GM23248 (cell line): ENCODE measurements at regions not wholly inside any gene's neighbourhood (a gene's known extent, or its start where the extent isn't known, plus 50 kb on each side); places are given as distances from the start of the nearest gene placed in this dataset.

Experiments
- DNase-seq: peaks from one replicate; pipeline ENCODE4 v3.0.0-alpha.2; 2015
- H2AFZ ChIP-seq: fragments of 200-600 bp; sonication (generic); 2 replicates; pipeline ENCODE4 v1.6.1; 2016; ENCODE audit warnings: antibody characterized with exemption
- H3F3A ChIP-seq: fragments of 200-600 bp; sonication (generic); 2 replicates; pipeline ENCODE4 v1.6.1; 2016; ENCODE audit warnings: mild to moderate bottlenecking, antibody characterized with exemption, mixed run types; ENCODE audit not compliant: insufficient read depth
- H3K27ac ChIP-seq: fragments of 200-600 bp; sonication (generic); 2 replicates; pipeline ENCODE4 v1.5.1; 2016; ENCODE audit warnings: mild to moderate bottlenecking
- H3K27me3 ChIP-seq: fragments of 200-600 bp; sonication (generic); replicated peaks from 2 replicates; pipeline ENCODE4 v1.6.1; 2016; ENCODE audit warnings: mild to moderate bottlenecking; ENCODE audit not compliant: insufficient read depth
- H3K36me3 ChIP-seq: fragments of 200-600 bp; sonication (generic); 2 replicates; pipeline ENCODE4 v1.6.1; 2016; ENCODE audit warnings: low read depth, mild to moderate bottlenecking
- H3K4me1 ChIP-seq: fragments of 200-600 bp; sonication (generic); 2 replicates; pipeline ENCODE4 v1.6.1; 2016; ENCODE audit warnings: mild to moderate bottlenecking; ENCODE audit not compliant: insufficient read depth
- H3K4me2 ChIP-seq: fragments of 200-600 bp; sonication (generic); one replicate; pipeline ENCODE4 v1.6.1; 2016; ENCODE audit warnings: mild to moderate bottlenecking; ENCODE audit not compliant: unreplicated experiment
- H3K4me3 ChIP-seq: fragments of 200-600 bp; sonication (generic); 2 replicates; pipeline ENCODE4 v1.5.1; 2016; ENCODE audit warnings: mild to moderate bottlenecking
- H3K79me2 ChIP-seq: fragments of 200-600 bp; sonication (generic); 2 replicates; pipeline ENCODE4 v1.6.1; 2016; ENCODE audit warnings: mild to moderate bottlenecking; ENCODE audit not compliant: insufficient read depth
- H3K9ac ChIP-seq: fragments of 200-600 bp; sonication (generic); 2 replicates; pipeline ENCODE4 v1.6.1; 2016; ENCODE audit warnings: mild to moderate bottlenecking
- H3K9me2 ChIP-seq: fragments of 200-600 bp; sonication (generic); 2 replicates; pipeline ENCODE4 v1.6.1; 2016; ENCODE audit warnings: mixed run types, mild to moderate bottlenecking, moderate library complexity; ENCODE audit not compliant: insufficient read depth
- H3K9me3 ChIP-seq: fragments of 200-600 bp; sonication (generic); one replicate; pipeline ENCODE4 v1.6.1; 2017; ENCODE audit warnings: low read depth
- H4K20me1 ChIP-seq: fragments of 200-600 bp; sonication (generic); 2 replicates; pipeline ENCODE4 v1.6.0; 2016; ENCODE audit not compliant: insufficient read depth
- EZH2 ChIP-seq: fragments of 200-600 bp; sonication (generic); IDR thresholded peaks from 2 replicates; pipeline ENCODE4 v1.6.1; 2018; ENCODE audit warnings: antibody characterized with exemption, mild to moderate bottlenecking; ENCODE audit not compliant: insufficient read depth, poor library complexity, severe bottlenecking
- EZH2phosphoT487 ChIP-seq: fragments of 200-600 bp; sonication (generic); IDR thresholded peaks from 2 replicates; pipeline ENCODE4 v1.6.1; 2018; ENCODE audit warnings: antibody characterized with exemption, moderate library complexity, mild to moderate bottlenecking, low read depth; ENCODE audit not compliant: insufficient read depth
- WGBS, 2 experiments: methylation state at CpG; one replicate each; pipeline ENCODE4 v1.1.6; 2015 to 2017; ENCODE audit warnings: low lambda C conversion rate in 2 of 2, low coverage in 1 of 2; ENCODE audit errors: missing lambda C conversion rate in 2 of 2; 5-methylcytosine and 5-hydroxymethylcytosine counted together
- in situ Hi-C: fragments of 300-500 bp; cut with MboI; formaldehyde crosslinking; loops from 2 replicates; pipeline ENCODE4 v1.15.0; 2020

DNA sequence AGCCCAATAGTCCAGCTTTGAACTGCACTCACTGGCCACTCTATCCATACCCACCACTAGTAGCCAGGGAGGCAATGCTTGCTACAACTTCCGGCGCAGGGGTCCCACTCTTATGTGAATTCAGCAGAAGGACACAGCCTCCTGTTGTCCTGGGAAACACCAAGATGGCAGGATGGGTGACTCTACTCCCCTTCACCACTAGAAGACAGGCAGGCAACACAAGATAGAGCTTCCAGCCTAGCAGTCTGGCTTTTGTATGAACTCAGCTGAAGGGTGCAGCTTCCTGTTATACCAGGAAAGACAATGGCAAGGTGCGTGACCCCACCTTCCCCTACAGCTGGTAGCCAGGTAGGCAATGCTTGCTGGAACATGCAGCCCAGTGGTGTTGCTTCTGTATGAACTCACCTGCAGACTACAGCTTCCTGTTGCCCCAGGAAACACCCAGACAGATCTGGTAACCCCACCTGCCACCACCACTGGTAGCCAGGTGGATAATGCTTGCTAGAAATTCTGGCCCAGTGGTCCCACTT, 205.2 kb upstream of the KIRREL3 start:
- H3K27ac ChIP-seq, result no peak overlapping the region
- no peaks in the 10 kb centered on the region for H4K20me1 ChIP-seq
- in situ Hi-C loops, result no loop called here
- no peak for DNase-seq
- TF ChIP-seq EZH2 (no peak), EZH2phosphoT487 (no peak)
- H2AFZ ChIP-seq, result no peak overlapping the region
- H3K9ac ChIP-seq, result no peak overlapping the region
- H3K79me2 ChIP-seq, result no peaks in the 10 kb centered on the region
- WGBS, 2 experiments, result 29 to 36% methylated on average over 3 of the region's 3 CpGs
- no peak overlapping the region for H3K4me2 ChIP-seq
- H3K4me1 ChIP-seq, result no peaks in the 10 kb centered on the region
- H3K27me3 ChIP-seq, result no peaks in the 10 kb centered on the region; the same call in 1 of the 2 replicates
- no peaks in the 10 kb centered on the region for H3F3A ChIP-seq
- H3K9me2 ChIP-seq, result no peaks in the 10 kb centered on the region
- H3K9me3 ChIP-seq, result no peaks in the 10 kb centered on the region
- H3K4me3 ChIP-seq, result no peak overlapping the region
- no peaks in the 10 kb centered on the region for H3K36me3 ChIP-seq

- Histone ChIP-seq H3F3A (no peaks in the 10 kb centered on the region), H3K9me3 (no peaks in the 10 kb centered on the region), H3K27ac (no peak overlapping the region), H3K79me2 (no peaks in the 10 kb centered on the region), H3K9ac (no peak overlapping the region), H2AFZ (no peak overlapping the region), H3K4me3 (no peak overlapping the region), H3K27me3 (peaks cover 10% of the 10 kb centered on the region; the same call in 1 of the 2 replicates), H3K4me1 (no peaks in the 10 kb centered on the region), H3K9me2 (no peaks in the 10 kb centered on the region), H3K36me3 (no peaks in the 10 kb centered on the region), H3K4me2 (no peak overlapping the region), H4K20me1 (no peaks in the 10 kb centered on the region)
- in situ Hi-C loops, result no loop called here
- TF ChIP-seq EZH2 (no peak), EZH2phosphoT487 (no peak)
- 21 to 27% methylated on average over 3 of the region's 3 CpGs for WGBS, 2 experiments
- DNase-seq, result no peak
Measured at GRCh38 chr11:127203490-127203889, 202.9 kb upstream of the KIRREL3 start.

DNA sequence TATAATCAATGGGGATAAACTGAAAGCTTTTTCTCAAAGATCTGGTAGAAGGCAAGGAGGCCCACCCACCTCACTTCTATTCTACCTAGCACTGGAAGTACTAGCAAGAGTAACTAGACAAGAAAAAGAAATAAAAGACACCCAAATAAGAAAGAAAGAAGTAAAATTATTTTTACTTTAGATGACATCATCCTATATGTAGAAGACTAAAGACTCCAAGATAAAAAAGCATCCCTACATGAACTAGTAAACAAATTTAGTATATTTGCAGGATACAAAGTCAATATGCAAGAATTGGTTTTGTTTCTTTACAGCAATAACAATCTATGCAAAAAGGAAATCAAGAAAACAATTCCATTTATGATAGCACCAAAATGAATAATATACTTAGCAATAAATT, 201.5 kb upstream of the KIRREL3 start:
- Histone ChIP-seq H4K20me1 (no peaks in the 10 kb centered on the region), H3K79me2 (no peaks in the 10 kb centered on the region), H2AFZ (no peak overlapping the region), H3K4me2 (no peak overlapping the region), H3K4me1 (no peaks in the 10 kb centered on the region), H3K27me3 (peaks cover 16% of the 10 kb centered on the region; the same call in 1 of the 2 replicates), H3K9me2 (no peaks in the 10 kb centered on the region), H3K9me3 (no peaks in the 10 kb centered on the region), H3F3A (no peaks in the 10 kb centered on the region), H3K27ac (no peak overlapping the region), H3K9ac (no peak overlapping the region), H3K36me3 (no peaks in the 10 kb centered on the region), H3K4me3 (no peak overlapping the region)
- in situ Hi-C loops, result no loop called here
- TF ChIP-seq EZH2 (no peak), EZH2phosphoT487 (no peak)
- DNase-seq, result no peak

DNA sequence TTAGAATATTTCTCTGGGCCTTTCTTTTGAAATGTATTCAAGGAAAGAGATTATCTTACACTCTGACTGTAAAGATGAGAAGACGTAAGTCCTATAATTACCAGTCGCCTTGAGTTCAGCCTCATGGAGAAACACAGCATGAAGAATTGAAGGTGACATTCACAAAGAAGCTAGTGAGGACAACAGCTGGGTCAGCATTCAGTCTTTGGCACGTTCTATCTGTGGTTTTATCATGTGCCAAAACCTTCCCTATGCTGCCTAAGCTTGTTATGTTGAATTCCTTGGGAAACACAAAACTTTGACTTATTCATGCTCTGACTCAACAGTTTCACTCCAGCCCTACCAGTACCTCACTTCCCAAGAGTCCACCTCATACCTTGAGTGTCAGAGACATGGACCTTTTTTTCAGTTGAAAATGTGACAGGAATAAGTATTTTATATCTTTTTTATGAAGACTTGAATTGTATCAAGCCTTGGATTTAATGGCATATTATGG, 198.8 kb upstream of the KIRREL3 start:
- Histone ChIP-seq H3K9me2 (no peaks in the 10 kb centered on the region), H3K9ac (no peak overlapping the region), H3K4me2 (no peak overlapping the region), H3K79me2 (no peaks in the 10 kb centered on the region), H3K9me3 (no peaks in the 10 kb centered on the region), H3K36me3 (no peaks in the 10 kb centered on the region), H3K4me1 (no peaks in the 10 kb centered on the region), H3K4me3 (no peak overlapping the region), H4K20me1 (no peaks in the 10 kb centered on the region), H3K27me3 (peaks cover 41% of the 10 kb centered on the region), H2AFZ (no peak overlapping the region), H3F3A (no peaks in the 10 kb centered on the region), H3K27ac (no peak overlapping the region)
- in situ Hi-C loops, result no loop called here
- WGBS, 2 experiments, result 36 to 40% methylated on average over 3 of the region's 3 CpGs
- TF ChIP-seq EZH2phosphoT487 (no peak), EZH2 (no peak)
- DNase-seq, result no peak
